Osteocyte (in vitro differentiated cells): ENCODE measurements at regions not wholly inside any gene's neighbourhood (a gene's known extent, or its start where the extent isn't known, plus 50 kb on each side); places are given as distances from the start of the nearest gene placed in this dataset.
"Not testable (repeated sequence)": the region's sequence is repeated elsewhere in the genome, so short reads cannot be mapped to it uniquely, and the experiment has no call there.

ENCODE experiments used
- DNase-seq: peaks from one replicate; pipeline ENCODE4 v3.0.0; 2021; ENCODE audit warnings: mixed read lengths; ENCODE audit not compliant: unreplicated experiment; ENCODE audit errors: extremely low spot score
- H3K27ac Mint-ChIP-seq: one replicate; pipeline ENCODE4 v1.8.0; 2021; ENCODE audit warnings: mild to moderate bottlenecking, mixed read lengths; ENCODE audit not compliant: unreplicated experiment
- H3K27me3 Mint-ChIP-seq: one replicate; pipeline ENCODE4 v1.8.0; 2021; ENCODE audit warnings: mixed read lengths; ENCODE audit not compliant: unreplicated experiment
- H3K36me3 Mint-ChIP-seq: one replicate; pipeline ENCODE4 v1.8.0; 2021; ENCODE audit warnings: mixed read lengths; ENCODE audit not compliant: unreplicated experiment
- H3K4me1 Mint-ChIP-seq: one replicate; pipeline ENCODE4 v1.8.0; 2021; ENCODE audit warnings: mixed read lengths; ENCODE audit not compliant: unreplicated experiment
- H3K4me3 Mint-ChIP-seq: one replicate; pipeline ENCODE4 v1.8.0; 2021; ENCODE audit warnings: mild to moderate bottlenecking, moderate library complexity, mixed read lengths; ENCODE audit not compliant: unreplicated experiment
- H3K9me3 Mint-ChIP-seq: one replicate; pipeline ENCODE4 v1.8.0; 2021; ENCODE audit warnings: mixed read lengths; ENCODE audit not compliant: unreplicated experiment

DNA sequence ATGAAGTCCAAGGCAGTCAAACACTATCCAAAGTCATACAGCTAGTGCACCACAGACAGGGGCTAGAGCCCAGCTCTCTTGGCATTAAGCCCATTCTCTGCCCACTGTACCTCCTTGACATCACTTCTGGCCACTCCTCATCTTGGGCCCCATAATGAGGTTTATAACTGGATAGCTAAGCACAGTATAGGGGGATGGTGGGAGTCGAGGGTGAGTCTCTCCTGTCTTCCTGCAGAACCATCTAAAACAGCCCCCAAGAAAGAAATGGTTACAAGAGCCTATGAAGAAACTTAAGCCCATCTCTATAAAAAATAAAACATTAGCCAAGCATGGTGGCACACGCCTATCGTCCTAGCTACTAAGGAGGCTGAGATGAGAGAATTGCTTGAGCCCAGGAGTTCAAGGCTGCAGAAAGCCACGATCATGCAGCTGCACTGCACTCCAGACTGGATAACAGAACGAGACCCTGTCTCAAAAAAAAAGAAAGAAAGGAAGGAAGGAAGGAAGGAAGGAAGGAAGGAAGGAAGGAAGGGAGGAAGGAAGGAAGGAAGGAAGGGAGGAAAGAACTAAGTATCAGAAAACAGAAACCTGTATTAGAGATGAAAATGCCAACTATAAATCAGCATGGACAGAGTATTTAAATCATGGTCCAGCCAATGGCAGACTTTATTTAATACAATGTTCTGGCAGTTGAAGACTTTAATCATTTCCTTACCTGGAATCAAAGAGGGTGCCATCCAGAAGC lies 134.3 kb upstream of the VOPP1 start:
- H3K36me3 Mint-ChIP-seq, DNase-seq, H3K9me3 Mint-ChIP-seq, H3K27me3 Mint-ChIP-seq, H3K27ac Mint-ChIP-seq, H3K4me1 Mint-ChIP-seq, H3K4me3 Mint-ChIP-seq: not testable (repeated sequence)

DNA sequence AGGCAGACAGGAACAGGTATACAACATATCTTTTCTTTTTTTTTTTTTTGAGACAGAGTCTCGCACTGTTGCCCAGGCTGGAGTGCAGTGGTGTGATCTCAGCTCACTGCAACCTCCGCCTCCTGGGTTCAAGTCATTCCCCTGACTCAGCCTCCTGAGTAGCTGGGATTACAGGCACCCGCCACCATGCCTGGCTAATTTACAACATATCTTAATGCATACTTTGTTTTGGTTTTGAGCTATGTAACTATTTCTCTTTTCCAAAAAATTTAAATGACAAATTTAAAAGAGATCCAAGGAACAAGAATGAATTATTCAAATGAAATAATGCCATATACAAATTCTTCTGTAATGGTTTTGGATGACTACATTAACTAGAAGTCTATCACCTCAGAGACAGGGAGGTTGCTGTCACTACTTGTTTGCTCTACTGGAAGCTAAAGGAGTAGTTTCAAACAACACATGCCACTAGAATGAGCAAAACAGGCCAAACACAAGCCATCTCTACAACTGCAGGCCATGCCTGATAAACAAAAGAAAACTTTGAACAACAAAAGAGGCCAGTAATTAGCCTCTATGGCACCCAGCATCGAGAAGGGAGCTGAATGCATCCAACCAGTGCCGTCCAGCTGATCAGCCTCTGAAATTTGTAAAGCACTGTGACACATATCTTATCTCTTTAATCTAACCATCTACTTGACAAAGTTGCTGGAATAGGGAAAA lies 133.6 kb upstream of the VOPP1 start:
- H3K27ac Mint-ChIP-seq, DNase-seq, H3K4me1 Mint-ChIP-seq, H3K4me3 Mint-ChIP-seq, H3K9me3 Mint-ChIP-seq, H3K36me3 Mint-ChIP-seq, H3K27me3 Mint-ChIP-seq: not testable (repeated sequence)

DNA sequence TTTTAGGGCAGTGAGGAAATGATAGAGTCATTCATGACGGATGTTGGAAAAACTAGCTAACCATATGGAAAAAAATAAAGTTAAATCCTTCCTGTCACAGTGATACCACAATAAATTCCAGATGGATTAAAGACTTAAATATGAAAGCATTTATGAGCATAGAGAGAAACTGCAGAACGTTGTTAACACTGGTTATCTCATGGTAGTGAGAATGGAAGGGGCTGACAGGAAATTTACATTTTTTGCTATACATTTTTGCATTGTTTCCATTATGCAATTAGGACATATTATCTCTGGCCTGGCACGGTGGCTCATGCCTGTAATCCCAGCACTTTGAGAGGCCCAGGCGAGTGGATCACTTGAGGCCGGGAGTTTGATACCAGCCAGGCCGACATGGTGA lies 130.5 kb upstream of the VOPP1 start:
- not testable (repeated sequence) for H3K4me1 Mint-ChIP-seq, H3K27ac Mint-ChIP-seq, H3K27me3 Mint-ChIP-seq, DNase-seq, H3K36me3 Mint-ChIP-seq, H3K9me3 Mint-ChIP-seq, H3K4me3 Mint-ChIP-seq

DNA sequence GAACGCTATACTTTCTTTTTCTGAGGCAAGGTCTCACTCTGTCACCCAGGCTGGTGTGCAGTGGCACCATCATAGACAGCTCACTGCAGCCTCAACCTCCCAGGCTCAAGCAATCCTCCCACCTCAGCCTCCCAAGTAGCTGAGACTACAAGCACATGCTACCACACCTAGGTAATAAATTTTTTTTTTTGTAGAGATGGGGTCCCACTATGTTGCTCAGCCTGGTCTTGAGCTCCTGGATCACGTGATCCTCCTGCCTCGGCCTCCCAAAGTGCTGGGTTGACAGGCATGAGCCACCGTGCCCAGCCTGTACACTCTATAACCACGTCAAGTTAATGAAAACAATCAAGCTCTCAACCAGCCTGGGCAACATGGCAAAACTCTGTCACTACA lies 127.1 kb upstream of the VOPP1 start:
- H3K4me1 Mint-ChIP-seq, H3K27ac Mint-ChIP-seq, H3K9me3 Mint-ChIP-seq, DNase-seq, H3K36me3 Mint-ChIP-seq, H3K27me3 Mint-ChIP-seq, H3K4me3 Mint-ChIP-seq: not testable (repeated sequence)

DNA sequence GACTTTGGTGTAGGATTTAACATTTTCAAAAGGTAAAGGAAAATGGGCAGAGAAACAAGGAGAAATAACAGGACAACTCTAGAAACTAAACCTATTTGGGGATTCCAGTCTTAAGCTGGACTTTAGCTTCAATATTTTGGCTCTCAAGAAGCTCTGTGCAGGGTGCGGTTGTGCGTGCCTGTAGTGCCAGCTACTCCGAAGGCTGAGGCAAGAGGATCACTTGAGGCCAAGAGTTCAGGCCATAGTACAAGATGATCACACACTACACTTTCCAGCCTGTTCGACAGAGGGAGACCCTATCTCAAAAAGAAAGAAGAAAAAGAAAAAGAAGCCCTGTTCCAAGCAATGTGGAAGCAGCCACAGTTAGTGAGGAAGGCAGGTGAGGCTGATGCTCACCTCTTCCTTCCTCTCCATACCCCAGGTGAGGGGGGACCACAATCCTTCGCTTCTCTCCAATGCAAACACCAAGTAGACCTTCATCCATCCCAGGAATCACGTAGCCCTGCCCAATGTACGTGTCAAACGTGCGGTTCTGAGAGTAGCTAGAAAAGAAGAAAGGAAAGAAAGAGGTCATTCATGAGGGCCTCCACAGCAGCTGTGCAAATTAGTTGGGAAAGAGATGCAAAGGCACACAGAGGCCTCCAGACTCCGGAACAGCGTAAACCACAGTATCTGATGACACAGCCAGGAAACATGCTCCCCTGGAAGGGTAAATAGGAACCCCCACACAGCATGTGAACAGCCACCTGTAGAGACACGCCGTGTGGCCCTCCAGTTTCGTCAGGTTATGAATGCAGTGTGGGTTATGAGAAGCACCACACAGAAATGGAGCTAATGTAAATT lies 126.5 kb upstream of the VOPP1 start:
- not testable (repeated sequence) for H3K4me3 Mint-ChIP-seq, H3K36me3 Mint-ChIP-seq

DNA sequence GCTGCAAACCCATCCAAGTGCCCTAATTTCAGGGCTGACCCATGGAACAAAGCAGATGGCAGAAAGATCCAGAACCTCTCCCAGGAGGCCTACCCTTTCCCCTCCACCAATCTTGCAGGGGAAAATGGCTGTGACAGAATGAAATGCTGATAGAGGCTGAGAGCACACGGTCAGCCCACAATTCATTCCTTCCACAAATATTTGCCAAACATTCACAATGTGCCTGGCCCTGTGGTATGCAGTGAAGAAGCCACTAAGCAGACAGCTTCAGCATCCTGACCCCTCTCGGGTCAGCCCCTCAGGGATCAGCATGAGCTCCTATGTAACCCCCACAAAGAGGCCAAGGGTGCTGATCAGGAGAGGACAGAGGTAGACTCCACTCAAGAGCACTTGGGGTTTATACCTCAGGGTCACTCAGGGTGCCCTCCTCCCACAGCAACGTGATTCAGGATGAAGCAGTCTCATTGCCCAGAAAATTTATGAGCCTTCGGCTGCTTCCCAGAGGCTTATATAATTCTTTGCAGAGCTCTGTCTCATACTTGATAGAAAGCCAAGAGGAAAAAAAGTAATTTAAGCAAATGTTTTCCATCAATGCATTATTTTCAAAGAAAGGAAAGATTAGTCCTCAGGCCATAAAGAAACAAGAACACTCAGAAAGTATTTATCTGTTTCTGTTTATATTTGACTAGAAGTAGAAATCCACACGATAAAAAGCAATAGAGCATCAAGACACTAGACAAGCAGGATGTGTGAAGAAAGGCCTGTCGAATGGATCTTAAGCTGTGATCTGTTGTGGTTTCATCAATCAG lies 123.8 kb upstream of the VOPP1 start:
- not testable (repeated sequence) for H3K4me3 Mint-ChIP-seq, DNase-seq, H3K9me3 Mint-ChIP-seq

More for the DNA sequence above, 126.5 kb upstream of the VOPP1 start:
- not testable (repeated sequence) for H3K27ac Mint-ChIP-seq, DNase-seq, H3K27me3 Mint-ChIP-seq, H3K9me3 Mint-ChIP-seq, H3K4me1 Mint-ChIP-seq

DNA sequence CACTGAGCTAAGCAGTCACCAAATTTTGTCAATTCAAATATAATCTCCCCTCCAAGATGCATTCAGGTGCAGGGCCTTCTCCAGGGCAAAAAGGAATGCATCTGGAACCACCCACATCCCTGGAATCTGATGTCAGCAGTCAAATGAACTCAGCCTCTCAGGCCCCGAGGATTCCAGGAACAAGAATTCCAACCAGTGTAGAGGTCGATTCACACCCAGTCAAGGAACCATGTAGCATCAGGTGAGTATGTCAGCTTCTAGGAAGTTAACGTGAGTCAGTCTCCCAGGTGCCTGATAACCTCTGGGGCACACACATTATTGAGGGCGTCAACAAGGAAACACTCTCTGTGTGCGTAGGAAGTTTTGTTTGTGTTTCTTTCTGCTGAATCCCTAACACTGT lies 122.2 kb upstream of the VOPP1 start:
- DNase-seq, H3K4me3 Mint-ChIP-seq, H3K4me1 Mint-ChIP-seq, H3K9me3 Mint-ChIP-seq, H3K27ac Mint-ChIP-seq, H3K36me3 Mint-ChIP-seq, H3K27me3 Mint-ChIP-seq: not testable (repeated sequence)

More for the DNA sequence above, 123.8 kb upstream of the VOPP1 start:
- not testable (repeated sequence) for H3K27ac Mint-ChIP-seq, H3K4me1 Mint-ChIP-seq, H3K27me3 Mint-ChIP-seq, H3K36me3 Mint-ChIP-seq

DNA sequence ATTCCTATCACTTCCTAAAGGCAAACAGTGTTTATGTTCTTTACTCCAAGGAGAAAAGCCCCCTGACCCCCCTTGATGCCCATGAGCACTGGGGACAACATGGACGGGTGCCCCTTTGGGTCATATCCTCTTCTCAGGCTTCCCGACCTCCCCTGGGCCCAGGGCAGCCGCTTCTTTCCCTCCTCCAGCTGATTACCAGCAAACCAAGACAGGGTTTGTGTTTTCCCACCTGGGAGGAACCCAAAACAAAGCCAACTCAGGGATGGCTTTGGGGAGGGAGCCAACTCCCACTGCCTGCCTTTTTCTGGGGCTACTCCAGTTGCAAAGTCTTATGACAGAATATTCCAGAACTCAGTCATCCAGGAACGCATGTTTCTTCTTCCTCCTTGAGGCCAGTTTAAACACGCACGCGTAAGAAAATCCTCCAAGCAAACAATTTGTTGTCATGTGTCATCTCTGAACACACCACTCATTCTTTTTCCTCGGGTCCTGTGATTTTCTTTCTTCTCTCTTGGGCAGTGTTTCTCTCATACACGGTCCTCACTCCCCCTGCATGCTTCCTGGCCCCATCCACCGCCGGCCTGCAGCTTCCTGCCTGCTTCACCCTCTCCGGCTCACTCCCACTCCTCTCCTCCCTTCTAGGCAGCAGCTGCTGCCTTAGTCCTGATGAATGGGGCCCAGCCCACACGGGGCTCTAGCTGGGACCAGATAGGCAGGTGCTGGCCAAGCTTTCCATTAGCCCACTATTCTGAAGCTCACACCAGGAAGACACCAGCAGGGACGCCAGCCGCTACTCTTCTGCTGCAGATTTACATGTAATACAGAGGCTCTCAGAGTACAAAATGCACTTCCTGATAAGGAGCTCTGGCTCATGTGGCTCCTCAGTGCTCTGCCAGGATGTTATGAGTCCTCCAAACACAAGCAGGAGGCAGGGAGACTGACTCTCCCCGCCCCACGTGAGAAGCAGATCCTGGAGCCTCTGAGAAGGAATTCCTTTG lies 116.7 kb upstream of the VOPP1 start:
- not testable (repeated sequence) for H3K9me3 Mint-ChIP-seq, H3K27ac Mint-ChIP-seq, H3K27me3 Mint-ChIP-seq, DNase-seq, H3K4me3 Mint-ChIP-seq, H3K36me3 Mint-ChIP-seq, H3K4me1 Mint-ChIP-seq

DNA sequence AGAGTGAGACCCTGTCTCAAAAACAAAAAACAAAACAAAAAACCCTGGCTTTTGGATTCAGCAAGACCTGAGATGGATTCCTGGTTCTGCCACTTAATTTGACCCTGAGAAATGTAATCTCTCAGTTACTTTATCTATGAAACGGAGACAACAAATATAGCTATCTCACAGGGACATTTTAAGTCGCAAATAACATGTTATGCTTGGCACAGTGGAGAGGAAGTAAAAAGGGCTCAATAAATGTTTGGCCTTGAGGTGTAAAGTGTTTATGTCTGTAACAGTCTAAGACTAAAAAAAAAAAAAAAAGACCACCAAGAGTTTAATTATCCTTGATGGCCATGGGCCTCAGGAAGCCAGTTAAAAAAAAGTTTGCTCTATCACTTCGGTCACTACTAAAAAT lies 116.0 kb upstream of the VOPP1 start:
- DNase-seq, H3K27me3 Mint-ChIP-seq, H3K27ac Mint-ChIP-seq, H3K4me1 Mint-ChIP-seq, H3K9me3 Mint-ChIP-seq, H3K36me3 Mint-ChIP-seq, H3K4me3 Mint-ChIP-seq: not testable (repeated sequence)

DNA sequence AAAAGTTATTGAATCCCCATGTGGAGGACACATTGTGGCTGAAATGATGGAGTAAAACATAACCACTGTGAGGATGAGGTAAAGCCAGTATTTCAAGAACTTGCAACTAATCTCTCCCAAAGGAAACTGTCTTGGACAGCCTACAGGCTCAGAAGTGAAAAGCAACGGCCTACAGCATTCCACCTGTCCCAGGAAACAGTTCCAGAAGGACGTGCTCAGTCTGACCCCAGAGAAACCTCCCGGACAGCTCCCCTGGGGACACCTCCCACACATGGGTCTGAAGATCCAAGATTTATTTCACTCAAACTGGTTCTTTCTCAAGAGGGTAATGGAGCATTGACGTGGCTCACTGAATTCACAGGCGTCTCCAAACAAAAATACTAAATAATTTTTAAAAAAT lies 115.0 kb upstream of the VOPP1 start:
- H3K27ac Mint-ChIP-seq, H3K27me3 Mint-ChIP-seq, H3K4me3 Mint-ChIP-seq, H3K9me3 Mint-ChIP-seq, H3K4me1 Mint-ChIP-seq, H3K36me3 Mint-ChIP-seq, DNase-seq: not testable (repeated sequence)
